ENCODE measurements at regions not wholly inside any gene's neighbourhood (a gene's known extent, or its start where the extent isn't known, plus 50 kb on each side); places are given as distances from the start of the nearest gene placed in this dataset.

DNA sequence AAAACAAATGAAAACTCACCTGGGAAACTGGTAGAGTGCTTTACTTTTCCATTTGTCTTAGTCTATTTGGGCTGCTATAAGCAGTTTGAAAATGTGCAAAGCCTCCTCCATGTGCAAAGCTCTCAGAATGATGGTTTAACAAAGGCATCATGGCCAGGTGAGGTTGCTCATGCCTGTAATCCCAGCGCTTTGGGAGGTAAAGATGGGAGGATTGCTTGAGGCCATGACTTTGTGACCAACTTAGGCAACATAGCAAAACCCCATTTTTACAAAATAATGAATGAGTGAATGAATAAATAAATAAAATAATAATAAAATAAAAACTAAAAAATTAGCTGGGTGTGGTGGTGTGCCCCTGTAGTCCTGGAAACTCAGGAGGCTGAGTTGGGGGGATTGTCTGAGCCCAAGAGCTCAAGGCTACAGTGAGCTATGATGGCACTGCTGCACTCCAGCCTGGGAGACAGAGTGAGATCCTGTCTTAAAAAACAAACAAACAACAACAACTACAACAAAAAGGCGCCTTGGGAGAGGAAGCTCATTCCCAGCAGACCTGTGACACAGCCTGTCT lies 71.8 kb downstream of the MYCN start:
- no peak for DNase-seq (ENCODE audit: low read depth, low spot score)

DNA sequence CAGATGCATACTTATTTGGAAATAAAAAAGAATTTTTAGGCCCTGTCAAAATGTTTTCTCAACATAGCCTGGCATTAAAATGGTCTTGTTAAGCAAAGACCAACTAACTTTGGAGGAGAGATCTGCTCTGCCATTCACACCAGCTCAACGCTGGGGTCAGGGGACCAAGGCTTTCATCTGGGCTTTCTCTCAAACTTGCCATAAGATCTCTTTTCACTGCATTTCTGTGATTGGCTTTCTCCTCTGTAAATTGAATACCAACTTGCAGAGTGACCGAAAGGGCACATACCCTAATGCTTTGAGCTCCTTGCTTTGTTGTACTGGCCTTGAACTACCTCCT lies 71.2 kb downstream of the MYCN start:
- no peak for DNase-seq (ENCODE audit: low read depth, low spot score)

DNA sequence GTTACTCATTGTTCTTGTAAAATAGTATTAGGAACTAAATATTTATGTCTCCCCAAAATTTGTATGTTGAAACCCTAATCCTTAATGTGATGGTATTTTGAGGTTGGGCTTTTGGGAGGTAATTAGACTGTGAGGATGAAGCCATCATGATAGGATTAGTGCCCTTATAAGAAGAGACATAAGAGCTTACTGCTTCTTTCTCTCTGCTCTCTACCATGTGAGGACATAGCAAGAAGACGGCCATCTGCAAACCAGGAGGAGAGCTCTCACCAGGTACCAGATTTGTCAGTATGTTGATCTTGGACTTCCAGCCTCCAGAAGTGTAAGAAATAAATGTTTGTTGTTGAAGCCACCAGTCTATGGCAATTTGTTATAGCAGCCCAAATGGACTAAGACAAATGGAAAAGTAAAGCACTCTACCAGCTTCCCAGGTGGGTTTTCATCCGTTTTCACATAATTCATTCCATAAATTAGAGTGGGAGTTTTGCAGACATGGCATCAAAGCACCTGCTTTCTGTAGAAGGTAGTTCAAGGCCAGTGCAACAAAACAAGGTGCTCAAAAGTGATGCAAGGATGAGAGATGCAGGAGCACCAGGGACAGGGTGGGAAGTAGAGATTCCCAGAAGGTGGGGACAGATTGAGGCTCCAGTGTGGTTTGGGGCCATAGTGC lies 70.7 kb downstream of the MYCN start:
- no peak for DNase-seq (ENCODE audit: low read depth, low spot score)

DNA sequence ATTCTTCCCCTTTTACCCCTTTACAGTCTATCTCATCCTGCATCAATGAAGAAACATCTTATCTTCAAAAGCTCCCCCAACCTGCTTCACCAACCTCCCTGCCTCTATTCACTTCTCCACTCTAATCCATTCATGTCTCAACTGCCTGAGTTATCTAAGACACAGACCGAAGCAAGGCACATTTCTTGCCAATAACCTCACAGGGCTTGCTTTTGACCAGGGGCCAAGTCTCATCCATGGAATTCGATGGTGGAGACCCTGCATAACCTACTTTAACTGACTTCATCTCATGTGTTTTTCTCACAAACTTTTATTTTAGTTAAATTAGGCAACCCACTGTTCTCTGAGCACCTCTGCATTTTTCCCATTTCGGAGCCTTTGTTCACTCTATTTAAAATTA lies 69.7 kb downstream of the MYCN start:
- DNase-seq (ENCODE audit: low read depth, low spot score) = no peak

DNA sequence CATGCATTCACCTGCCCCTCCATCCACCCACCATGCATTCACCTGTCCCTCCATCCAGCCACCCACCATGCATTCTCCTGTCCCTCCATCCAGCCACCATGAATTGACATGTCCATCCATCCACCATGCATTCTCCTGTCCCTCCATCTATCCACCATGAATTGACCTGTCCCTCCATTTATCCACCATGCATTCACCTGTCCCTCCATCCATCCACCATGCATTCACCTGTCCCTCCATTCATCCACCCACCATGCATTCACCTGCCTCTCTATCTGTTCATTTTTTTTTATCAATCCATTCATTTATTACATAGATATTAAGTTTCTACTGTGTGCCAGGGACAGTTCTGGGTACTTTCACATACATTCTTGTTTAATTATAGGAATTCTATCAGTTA lies 69.2 kb downstream of the MYCN start:
- DNase-seq (ENCODE audit: low read depth, low spot score) = no peak

DNA sequence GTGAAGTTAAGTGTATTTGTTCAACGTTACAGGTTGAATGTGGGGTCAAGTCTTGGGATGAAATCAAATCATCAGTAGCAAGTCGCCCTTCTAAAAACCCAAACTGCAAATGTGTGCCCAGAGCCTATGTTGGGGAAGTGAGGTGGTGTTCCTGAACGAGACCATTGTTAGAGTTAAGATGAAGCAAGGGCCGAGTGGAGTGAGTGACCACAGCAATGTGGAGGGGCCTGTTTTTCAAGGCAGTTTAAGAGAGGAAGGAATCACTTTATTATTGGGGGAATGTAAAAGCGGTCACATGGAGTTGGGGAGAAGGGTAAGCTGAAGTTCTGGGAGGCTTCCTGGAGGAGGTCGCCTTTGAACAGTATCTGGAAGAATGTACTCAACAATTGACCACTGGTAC lies 68.5 kb downstream of the MYCN start:
- no peak for DNase-seq (ENCODE audit: low read depth, low spot score)

DNA sequence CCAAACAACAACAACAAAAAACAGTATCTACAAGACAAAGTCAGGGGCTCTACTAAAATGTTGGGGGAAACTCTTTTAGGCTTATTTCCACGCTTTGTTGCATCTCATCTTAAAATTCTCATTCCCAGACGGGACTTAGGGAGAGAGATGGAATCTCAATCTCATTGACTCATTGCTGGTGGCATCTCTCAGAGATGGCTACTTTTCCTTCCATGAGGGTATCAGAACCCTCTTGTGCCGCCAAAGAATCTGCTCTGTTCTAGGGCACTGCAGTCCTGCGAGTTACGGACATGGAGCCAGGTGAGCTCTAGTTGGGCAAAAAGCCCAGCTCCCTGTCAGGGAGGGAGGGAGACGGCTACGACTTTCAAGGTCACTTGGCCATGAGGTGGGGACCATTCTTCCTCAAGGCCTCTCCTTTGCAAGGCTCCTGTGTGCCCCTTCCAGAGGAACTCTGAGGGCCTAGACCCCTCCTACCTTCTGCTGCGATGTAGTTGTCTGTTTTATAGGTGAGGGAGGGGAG lies 68.0 kb downstream of the MYCN start:
- DNase-seq (ENCODE audit: low read depth, low spot score) = no peak

DNA sequence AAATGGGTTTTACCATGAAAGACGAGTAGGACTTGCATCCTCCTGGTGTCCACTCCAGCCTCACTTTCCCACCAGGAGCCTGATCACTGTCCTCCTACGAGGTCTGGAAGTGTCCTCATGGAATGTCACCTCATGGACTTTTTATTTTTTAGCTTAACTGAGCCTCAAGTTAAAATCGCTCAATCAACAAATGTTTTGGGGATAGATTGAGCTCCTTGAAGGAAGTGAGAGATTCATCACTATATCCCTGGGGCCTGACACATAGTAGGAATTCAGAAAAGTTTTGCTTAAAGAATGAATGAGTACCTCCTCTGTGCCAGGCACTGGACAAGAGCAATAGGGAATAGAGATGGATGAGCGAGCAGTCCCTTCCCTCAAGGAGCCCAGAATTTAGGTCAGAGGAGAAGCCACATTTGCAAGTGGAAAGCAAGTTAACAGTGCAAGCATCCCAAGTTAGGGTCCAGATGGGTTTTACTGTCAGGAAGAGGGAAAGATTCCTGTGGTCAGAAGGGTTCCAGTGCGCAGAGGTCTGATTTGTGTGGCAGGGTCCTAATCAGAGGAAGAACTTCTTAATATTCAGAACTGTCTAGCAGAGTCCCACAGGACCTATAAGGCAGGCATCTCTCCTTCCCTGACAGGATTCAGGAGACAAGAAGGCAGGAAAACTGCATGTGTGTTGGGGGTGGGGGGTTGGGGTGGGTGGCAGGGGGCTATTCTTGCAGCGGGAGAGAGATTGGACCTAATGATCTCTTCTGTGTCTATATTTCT lies 67.0 kb downstream of the MYCN start:
- no peak for DNase-seq (ENCODE audit: low read depth, low spot score)

DNA sequence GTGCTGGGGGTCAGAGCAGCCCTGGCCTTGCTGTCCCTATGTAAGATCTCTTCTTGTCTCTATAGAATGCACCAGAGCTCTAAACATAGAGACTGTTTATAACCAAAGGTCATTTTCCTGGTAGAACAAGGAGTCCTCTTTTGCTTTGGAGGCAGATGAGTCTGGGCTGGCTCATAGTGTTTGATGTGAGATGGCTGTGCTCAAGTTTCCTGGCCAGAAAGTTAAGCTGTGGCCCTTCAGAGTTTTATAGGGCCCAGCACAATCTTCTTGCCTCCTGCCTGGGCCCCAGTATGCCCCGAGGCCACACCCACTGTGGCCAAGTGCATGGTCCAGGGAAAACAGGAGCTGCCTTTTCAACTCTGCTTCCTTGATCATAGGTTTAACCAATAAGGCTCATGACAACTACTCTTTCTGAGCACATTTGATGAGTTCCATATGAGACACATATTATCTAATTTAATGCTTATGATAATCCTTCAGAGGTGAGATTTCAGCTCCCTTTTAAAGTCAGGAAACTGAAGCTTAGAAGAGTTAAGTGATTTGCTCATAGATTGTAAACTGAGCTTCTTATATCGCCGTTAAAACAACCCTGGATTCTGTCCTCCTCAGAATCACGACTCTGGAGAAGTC lies 66.3 kb downstream of the MYCN start:
- no peak for DNase-seq (ENCODE audit: low read depth, low spot score)

DNA sequence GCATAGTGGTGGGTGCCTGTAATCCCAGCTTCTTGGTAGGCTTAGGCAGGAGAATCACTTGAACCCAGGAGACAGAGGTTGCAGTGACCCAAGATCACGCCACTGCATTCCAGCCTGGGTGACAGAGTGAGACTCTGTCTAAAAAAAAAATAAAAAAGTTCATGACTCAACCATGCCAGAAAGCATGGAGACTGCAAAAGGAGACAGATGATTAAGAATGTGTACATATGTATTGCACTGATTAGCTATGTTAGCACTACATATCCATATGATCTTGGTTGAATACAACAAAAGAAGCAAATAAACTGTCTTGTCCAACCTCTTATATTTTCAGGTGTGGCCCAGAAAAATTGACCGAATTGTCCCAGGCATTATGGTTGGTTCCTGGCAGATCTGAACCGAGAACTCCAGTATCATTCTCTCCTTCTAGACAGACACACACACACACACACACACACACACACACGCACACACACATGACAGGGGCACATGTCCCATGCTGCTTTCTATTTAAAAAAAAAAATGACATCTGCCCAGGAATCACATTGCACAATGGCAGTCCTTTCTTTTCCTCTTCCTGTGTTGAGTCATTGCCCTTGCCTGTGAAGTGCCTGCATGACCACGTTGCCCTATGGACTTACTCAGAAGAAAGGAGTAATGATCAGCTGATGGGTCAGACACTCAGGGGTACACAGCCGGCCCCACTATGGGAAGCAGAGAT lies 65.6 kb downstream of the MYCN start:
- no peak for DNase-seq (ENCODE audit: low read depth, low spot score)

DNA sequence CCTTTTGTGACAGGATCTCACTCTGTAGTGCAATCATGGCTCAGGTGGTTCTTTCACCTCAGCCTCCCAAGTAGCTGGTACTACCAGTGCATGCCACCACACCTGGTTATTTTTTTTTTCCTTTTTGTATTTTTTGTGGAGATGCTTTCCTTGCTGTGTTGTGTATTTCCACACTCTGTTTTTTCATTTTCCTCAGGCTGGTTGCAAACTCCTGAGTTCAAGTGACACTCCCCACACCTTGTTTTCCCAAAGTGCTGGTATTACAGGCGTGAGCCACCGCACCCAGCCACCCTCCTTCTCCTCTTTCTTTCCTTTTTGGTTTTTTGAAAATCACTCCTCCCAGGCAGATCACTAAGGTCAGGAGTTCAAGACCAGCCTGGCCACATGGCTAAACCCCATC lies 65.0 kb downstream of the MYCN start:
- DNase-seq (ENCODE audit: low read depth, low spot score) = no peak

DNA sequence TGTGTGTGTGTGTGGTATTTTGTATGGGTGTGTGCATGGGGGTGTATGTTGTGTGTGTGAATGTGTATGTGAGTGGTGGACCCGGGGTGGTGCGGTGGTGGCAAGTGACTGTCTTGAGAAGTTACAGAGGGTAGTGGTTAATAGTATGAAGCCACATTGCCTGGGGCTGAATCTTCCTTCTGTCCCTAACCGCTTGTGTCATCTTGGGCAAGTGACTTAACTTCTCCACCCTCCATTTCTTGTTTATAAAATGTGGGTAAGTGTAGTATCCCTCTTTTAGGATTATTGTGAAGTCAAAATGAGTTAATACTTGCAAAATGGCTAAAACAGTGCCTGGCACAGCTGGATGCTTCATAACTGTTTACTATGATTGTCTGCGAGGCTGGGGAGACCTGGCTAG lies 63.5 kb downstream of the MYCN start:
- no peak for DNase-seq (ENCODE audit: low read depth, low spot score)

DNA sequence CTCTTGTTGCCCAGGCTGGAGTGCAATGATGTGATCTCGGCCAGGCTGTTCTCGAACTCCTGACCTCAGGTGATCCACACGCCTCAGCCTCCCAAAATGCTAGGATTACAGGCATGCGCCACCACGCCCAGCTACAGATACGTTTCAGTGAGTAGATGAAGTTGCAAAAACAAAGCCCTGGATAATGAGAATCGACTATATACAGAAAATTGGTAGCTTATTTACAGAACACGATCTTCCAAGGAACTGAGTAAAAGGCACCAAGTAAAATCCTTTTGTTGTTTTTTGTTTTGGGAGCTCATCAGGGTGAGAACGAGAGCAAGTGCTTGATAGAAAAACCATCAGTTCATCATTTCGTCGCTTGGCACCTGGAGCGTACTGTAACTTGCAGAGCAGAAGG lies 62.8 kb downstream of the MYCN start:
- no peak for DNase-seq (ENCODE audit: low read depth, low spot score)

DNA sequence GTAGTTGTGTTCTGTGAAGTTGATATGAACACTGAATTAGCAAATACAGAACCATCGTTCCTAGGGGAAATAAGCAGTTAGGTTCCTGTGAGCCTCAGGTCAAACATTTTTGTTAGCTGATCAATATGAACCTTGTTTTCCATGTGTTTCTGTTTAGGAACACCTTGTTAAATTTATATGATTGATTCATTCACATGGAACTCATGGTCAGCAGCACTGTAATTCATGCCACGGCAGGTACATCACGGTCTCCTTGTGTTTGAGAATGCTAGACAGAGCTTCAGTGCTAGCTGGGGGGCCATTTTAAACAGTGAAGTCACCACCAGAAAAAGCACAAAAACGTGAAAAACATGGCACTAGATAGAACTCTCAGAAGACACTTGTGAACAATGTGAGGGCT lies 62.2 kb downstream of the MYCN start:
- no peak for DNase-seq (ENCODE audit: low read depth, low spot score)

DNA sequence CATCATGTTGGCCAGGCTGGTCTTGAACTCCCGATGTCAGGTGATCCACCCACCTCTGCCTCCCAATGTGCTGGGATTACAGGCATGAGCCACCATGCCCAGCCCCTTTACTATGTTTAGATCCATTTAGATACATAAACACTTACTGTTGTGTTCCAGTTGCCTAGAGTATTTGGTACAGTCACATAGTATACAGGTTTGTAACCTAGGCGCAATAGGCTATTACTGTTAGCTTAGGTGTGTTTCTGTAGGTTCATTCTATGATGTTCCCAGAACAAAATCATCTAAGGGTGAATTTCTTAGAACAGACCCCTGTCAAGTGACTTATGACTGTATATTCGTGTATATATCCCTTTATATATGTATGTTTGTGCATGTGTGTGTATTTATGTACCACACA lies 61.8 kb downstream of the MYCN start:
- no peak for DNase-seq (ENCODE audit: low read depth, low spot score)

DNA sequence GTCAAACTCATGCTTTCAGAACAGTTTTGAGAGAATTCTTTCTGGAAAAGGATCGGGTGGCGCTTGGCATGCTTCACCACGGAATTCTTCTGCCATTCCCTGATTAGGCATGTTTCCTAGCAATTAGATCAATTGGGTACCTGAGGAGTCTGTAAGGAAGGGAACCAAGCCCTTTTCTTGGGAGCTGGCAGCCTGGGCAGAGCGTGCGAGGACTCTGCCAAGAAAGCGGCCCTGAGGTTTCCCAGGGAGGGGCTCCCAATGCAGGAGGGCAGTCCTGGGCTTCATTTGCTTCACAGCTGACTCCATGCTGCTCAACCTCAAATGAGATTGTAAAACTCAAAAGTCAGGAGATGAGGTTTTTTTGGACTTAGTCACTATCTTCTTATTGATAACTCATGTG lies 60.3 kb downstream of the MYCN start:
- no peak for DNase-seq (ENCODE audit: low read depth, low spot score)

DNA sequence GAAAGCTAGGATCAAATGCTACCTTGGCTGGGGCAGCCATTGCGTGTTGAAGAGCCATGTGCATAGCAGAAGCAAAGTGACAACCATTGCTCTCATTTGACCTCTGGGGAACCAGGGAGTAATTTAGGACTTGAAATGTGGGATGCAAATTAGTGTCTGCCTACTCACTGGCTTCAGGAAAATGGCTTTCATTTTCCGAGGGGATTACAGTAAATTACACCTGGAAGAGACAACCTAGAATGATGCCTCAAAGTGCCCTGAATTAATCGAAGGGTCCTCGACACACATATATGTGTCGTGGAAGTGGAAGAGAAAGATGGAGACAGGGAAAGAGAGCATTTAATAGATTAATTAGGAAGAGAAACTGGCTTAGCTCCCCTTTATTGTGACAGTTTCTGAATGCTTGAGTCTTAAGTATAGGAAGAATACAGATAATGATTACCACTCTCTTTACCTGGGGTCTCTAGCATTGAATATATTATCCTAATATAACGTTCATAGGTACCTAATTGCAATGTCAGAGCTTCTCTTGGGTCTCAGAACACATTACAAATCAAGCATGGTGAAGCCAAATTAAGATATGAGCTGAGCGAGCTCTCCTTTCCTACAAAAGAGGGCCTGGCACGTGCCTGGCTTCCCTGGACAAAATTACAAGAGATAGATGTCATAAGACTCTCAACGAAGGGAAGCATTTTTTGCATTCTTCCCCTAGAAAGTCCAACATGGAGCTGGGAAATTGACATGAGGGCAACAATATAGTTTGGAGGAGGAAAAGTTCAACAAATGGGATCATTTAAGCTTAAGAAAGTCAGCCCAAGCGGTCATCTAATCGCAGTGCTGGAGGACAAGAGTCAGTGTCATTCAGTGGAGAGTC lies 59.5 kb downstream of the MYCN start:
- no peak for DNase-seq (ENCODE audit: low read depth, low spot score)

DNA sequence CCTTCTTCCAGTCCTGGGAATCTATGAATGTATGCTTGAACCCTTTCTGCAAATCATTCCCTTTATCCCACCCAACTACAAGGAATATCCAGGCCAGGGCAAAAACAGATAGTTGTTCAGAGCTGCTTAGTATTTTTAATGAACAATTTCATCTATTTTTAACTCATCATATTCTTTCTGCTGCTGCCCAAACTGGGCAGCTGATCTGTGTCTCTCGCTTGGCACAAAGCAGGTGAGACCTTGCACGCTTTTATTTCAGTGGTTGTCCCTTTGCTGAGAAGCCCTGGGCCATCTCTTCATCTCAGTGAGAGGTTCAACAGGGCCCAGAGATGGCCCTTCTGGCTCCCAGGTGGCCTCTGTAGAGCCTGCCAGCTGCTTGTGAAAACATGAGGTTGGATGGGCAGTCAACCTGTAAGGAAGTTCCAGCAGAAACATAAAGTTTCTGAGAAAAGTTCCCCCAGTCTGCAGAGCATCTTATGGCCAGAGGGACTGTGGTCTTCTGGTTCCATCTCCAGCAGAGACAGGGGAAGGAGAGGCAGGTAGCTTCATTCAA lies 57.5 kb downstream of the MYCN start:
- no peak for DNase-seq (ENCODE audit: low read depth, low spot score)

DNA sequence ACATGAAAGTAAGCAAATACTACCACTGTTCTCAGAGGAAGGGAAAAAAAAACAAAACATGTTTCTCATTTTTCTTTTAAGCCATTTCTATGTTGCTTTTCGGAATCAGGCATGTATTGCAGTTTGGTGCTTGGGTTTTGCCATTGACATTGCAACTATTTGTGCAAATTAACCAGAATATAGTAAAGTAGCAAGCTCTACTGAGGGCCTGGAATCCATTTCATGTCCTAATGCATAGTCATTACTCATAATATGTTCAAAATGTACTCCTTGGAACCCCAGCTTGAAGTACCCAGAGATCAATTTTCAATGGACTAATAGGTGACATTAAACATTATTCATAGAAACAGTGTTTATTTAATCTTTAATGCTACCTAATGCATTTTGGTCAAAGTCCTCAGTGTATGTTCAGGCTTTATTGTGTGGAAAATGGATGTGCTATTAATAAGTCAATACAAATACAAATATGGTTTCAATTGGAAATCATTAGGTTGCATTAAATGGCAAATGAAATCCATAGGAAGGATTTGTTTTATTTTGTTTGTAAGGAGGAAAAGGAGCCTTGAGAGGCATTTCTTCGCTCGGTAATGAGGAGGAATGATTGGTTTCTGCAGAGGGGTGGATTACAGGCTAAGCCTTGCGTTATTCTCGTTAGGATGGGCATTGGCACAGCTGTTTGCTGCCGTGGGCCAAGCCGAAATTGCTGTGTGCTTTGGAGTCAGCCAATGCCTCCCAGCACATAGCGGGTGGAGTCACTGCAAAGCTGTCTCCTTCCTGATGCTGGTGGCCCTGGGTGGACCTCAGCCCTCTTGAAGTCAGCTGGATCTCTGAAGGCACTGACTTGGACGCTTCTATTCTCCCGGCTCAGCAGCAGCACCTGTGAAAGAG lies 56.4 kb downstream of the MYCN start:
- no peak for DNase-seq (ENCODE audit: low read depth, low spot score)

Measured in activated naive CD8-positive, alpha-beta T cell treated with anti-CD3 and anti-CD28 coated beads, Interleukin-2, amount 50 U/mL, for 16 hours (primary cell).